Esophagus muscularis mucosa (tissue), 3 donors: ENCODE measurements at regions not wholly inside any gene's neighbourhood (a gene's known extent, or its start where the extent isn't known, plus 50 kb on each side); places are given as distances from the start of the nearest gene placed in this dataset.

Source experiments
- CTCF ChIP-seq, 3 experiments: fragments of 200-600 bp in 2 of 3; fragments of 450-650 bp in 1 of 3; sonication (generic) in 2 of 3; IDR thresholded peaks; one replicate each; pipeline ENCODE4 v1.5.1; 2017 to 2019; ENCODE audit warnings: antibody characterized with exemption in 3 of 3, mild to moderate bottlenecking in 2 of 3, moderate library complexity in 1 of 3
- POLR2A ChIP-seq: fragments of 450-650 bp; IDR thresholded peaks from one replicate; pipeline ENCODE4 v1.6.1; 2017; ENCODE audit warnings: antibody characterized with exemption, moderate library complexity, mild to moderate bottlenecking, low read depth
- POLR2AphosphoS5 ChIP-seq, 2 donors: sonication (generic); formaldehyde crosslinking; IDR thresholded peaks; one replicate each; pipeline ENCODE4 v1.6.1; 2017; ENCODE audit warnings: antibody characterized with exemption in 2 of 2

- TF ChIP-seq CTCF (IDR thresholded peaks at IDR 0.05) (no peak), POLR2A (no peak), POLR2AphosphoS5 (IDR thresholded peaks at IDR 0.05) (no peak)
Measured at GRCh38 chr7:84533182-84533581, 338.6 kb upstream of the SEMA3A start.
